Left forelimb (tissue), 1 donor: ENCODE measurements at regions not wholly inside any gene's neighbourhood (a gene's known extent, or its start where the extent isn't known, plus 50 kb on each side); places are given as distances from the start of the nearest gene placed in this dataset.
"Not testable (repeated sequence)": the region's sequence is repeated elsewhere in the genome, so short reads cannot be mapped to it uniquely, and the experiment has no call there.

Experiments used
- DNase-seq: peaks from one replicate; pipeline ENCODE4 v3.0.0-alpha.2; 2018; ENCODE audit warnings: low spot score

DNA sequence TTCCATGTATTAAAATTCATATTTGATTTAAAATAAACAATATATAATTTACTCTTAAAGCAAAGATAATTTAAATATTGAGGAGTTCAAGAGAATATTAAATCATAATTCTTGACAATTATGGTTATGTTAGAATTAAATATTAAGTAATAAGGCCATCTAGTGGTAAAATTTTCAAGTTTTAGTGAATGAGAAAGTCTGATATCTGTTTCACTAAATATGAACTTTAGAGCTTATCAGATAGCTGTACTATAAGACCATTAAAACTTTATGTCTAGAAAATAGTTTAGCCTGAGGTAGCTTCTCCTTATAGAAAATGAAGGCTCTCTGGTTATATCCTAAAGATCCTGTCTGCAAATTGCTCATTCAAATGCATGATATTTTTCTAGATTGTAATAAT lies 152.1 kb upstream of the PRSS12 start:
- not testable (repeated sequence) for DNase-seq

DNA sequence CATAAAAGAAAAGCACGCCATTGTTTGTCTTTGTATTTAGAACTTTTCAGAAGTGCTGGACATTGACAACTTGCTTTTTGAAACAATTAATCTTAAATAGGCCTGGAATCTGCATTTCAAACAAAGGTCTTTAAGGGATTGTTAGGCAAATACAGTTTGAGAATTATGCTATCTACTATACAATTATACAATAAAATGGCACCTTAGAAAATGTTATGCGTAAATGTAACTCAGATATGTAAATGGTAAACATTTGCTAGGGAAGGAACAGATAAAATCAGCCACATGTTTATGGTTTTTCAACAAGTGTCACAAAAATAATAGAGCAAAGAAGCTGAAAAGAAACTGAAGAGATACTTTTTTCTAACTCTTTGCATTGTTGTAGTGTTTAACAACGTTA lies 152.7 kb upstream of the PRSS12 start:
- DNase-seq: not testable (repeated sequence)

- not testable (repeated sequence) for DNase-seq
Measured at GRCh38 chr4:118512870-118513269, 160.1 kb upstream of the PRSS12 start.

DNA sequence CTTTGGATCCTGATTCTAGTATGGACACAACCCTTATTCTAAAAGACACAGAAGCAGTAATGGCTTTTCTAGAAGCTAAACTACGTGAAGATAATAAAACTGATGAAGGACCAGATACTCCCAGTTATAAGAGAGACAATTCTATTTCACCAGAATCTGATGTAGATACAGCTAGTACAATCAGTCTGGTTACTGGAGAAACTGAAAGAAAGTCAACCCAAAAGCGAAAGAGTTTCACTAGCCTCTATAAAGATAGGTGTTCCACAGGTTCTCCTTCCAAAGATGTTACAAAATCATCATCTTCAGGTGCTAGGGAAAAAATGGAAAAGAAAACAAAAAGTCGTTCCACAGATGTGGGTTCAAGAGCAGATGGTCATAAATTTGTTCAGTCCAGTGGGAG lies 161.5 kb upstream of the PRSS12 start:
- not testable (repeated sequence) for DNase-seq

DNA sequence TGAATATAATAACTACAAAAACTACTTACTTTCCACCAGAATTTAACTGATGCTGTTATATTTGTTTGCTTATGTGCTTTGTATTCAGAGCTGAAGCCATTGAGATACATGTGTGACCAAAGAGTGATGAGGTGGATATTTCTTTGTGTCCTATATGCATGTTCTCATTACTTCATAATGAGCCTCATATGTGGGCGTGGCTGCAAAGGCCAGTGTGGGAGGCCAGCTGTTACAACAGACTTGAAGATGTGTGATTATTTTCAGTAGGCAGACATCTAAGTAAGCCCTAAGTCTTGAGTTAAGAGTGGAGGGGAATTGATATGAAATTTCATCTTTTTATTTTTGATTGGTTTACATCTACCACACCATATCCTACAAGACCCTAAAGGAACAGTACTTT lies 163.3 kb upstream of the PRSS12 start:
- not testable (repeated sequence) for DNase-seq

- not testable (repeated sequence) for DNase-seq
Measured at GRCh38 chr4:118530107-118530506, 155.1 kb upstream of the METTL14 start.

DNA sequence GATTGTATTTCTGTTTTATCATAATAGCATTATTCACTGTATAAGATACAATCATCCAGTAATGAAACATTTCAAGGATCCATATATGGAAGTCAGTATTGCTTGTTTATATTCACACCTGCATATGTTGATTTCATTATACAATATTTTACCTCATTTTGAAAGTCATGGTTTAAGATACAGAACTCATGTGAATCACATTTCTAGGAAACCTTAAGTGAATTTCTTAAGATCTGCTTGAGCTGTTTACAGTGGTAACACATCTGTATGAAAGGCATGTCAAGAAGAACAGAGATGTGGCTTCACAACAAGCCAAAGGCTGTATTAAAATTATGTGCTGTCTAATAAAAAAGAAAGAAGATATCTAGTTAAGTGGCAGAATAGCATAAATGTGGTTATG lies 153.2 kb upstream of the METTL14 start:
- not testable (repeated sequence) for DNase-seq

DNA sequence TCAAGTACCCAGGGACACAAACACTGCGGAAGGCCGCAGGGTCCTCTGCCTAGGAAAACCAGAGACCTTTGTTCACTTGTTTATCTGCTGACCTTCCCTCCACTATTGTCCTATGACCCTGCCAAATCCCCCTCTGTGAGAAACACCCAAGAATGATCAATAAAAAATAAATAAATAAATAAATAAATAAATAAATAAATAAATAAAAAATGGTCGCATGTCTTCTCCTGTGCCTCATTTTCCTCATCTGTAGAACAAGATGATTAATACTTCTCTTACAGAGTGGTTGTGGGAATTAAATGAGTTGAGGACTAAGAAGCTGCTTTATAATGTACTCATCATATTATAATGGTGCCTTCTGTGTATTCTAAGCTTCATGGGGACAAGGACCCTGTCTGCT lies 149.4 kb upstream of the METTL14 start:
- not testable (repeated sequence) for DNase-seq

- DNase-seq: not testable (repeated sequence)
Measured at GRCh38 chr4:118539412-118540077, 145.6 kb upstream of the METTL14 start.

DNA sequence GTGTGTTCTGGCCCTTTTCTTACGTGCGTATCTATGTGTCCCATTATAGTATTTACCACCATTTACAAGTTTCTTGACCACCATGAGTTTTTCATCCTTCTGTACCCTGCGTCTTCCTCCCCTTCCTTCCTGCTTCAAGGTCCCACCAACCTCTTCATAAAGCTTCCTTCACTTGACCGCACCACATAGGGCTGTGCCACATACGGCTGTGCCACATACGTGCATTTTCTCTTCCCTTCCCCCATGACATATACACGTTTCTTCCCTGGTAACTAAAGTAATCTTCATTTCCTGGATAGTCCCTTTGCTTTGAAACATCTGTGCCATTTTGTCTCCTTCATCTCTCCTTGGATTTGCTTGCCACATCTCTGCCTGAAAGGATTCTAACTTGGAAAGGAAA lies 128.6 kb upstream of the METTL14 start:
- not testable (repeated sequence) for DNase-seq

DNA sequence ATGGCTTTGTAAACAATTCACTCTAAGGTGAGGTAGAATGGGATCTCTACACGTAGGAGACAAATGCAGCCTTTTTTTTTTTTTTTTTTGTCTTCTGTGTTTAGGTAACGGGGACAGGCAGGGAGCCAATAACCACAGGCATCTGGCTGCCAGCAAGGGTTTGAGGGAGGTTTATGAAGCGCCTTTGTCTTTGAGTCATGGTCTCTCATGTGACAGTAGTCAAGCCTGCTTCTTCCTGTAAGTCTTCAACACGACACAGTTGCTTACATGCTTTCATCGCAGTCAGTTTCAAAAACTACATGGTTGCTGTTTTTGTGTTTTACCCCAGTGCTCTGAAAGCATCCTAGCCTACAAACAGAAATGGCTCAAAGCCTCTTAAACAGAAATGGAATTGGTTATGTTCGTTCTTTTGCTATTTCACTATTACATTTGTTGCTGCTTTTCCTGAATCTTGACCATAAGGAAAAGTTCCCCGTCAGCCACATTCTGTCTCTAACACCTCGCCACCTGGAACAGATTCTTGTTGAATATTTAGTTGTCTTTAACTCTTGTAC lies 127.8 kb upstream of the METTL14 start:
- no peak for DNase-seq

DNA sequence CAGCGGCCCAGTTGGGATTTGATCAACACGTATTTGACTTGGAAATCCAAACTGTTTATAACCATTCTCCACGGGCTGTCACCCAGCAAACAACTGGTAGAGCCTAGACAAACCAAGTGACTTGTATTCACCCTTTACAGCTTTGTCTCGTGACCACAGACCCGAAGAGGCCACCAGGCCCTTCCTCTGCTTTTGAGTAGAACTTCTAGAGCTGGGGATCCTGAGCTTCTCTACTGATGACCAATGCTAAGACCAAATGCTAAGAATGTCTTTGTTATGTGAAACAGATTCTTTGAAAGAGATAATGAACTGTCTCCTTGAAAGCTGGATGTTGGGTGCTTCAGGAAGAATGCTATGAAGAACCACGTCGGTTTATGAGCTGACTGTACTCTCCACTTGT lies 127.0 kb upstream of the METTL14 start:
- DNase-seq: not testable (repeated sequence)

- DNase-seq: not testable (repeated sequence)
Measured at GRCh38 chr4:118561559-118561958, 123.6 kb upstream of the METTL14 start.

DNA sequence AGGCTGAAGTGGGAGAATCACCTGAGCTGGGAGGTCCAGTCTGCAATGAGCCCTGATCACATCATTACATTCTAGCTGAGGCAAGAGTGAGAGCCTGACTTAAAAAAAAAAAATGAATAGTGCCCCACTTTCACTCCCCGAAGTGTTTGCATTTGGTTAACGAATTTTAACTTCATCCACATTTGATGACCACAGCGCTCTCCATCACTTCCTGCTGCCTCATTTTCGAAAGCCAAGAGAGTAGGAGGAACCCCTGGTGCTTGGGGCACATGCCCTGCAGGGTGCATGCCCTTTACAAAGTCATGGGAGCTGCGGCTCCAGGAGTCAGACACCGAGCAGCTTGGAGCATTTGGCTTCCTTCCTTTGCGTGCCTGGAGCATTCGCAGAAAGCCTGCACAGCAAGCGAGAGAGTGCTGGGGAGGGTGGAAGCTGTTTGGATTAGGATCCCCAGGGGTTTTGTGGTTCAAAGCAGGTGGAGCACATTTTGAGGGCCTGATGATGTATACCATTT lies 119.1 kb upstream of the METTL14 start:
- not testable (repeated sequence) for DNase-seq

DNA sequence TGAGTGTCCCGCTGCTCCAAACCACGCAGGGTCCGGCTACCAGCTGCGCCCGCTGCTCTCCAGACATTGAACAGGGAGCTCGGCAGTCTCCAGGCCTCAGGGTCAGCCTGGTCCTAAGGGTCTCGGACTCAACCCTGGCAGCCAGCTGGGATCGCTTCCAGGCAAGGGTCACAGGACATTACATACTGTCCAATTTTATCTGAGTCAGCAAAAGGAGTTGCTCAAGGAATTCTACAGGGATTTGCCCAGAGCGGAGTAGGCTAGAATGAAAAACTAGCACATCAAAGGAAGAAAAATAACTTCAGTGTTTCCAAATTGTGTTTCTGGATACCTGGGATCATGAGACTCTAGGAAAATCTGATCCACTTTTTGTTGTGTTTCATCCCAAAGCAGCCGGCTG lies 112.2 kb upstream of the METTL14 start:
- DNase-seq: not testable (repeated sequence)

DNA sequence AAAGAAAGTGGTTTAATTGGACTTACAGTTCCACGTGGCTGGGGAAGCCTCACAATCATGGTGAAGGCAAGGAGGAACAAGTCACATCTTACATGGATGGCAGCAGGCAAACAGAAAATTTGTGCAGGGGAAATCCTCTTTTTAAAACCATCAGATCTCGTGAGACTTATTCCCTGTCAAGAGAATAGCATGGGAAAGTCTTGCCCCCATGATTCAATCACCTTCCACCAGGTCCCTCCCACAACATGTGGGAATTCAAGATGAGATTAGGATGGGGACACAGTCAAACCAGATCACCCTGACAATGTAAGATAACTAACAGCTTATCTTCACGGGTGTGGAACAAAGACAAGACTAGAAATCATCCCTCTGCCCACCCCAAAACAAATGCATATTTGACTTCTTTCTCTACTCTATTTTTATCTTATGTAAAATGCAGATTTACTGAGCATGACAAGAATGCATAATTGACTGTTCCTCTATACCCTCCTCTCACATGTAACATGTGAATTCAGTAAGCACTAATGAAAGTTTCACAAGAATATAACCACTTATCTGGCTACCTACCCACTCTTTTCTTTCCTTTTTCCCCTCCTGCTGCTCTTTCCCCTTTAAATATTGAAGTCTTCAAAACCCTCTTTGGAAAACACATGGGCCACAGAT lies 110.8 kb upstream of the METTL14 start:
- not testable (repeated sequence) for DNase-seq

- not testable (repeated sequence) for DNase-seq
Measured at GRCh38 chr4:118575057-118575456, 110.1 kb upstream of the METTL14 start.

DNA sequence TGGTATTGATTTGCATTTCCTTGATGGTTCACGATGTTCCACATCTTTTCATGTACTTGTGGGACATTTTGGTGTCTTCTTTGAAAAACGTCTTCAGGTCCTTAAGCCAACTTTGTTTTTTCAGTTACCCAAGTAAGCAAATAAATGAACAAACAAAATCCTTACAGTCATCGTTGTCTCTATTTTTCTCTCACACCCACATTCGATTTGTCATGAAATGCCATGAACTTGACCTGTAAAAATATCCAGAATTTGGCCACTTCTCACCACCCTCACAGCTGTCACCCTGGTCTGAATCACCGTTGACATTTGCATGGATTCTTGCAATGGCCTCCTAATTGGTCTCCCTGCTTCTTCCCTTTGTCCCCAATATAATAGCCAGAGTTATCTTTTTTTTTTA lies 109.5 kb upstream of the METTL14 start:
- not testable (repeated sequence) for DNase-seq

DNA sequence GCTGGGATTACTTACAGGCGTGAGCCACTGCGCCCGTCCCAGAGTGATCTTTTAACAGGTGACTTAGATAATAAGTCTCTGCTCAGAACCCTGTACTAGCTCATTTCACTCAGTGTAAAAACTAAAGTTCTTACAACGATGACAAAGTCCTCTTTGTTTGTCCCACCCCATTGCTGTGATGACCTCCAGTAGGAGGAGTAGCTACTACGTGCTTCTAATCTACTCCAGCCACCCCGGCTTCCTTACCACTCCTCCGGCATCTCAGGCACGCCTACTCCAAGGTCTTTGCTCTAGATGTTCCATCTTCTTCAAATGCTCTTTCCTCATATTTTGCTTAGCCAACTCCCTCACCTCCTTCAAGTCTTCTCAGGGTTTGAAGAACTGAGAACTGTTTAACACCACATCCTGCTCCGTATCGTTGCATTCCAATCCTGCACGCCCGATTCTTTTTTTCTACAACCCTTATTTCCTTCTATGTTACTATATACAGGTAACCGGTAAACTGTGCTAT lies 108.4 kb upstream of the METTL14 start:
- DNase-seq: not testable (repeated sequence)

- no peak for DNase-seq
Measured at GRCh38 chr4:118585015-118585414, 100.2 kb upstream of the METTL14 start.

- no peak for DNase-seq
Measured at GRCh38 chr4:118586357-118586790, 98.8 kb upstream of the METTL14 start.

GRCh38 chr4:118587116-118587831 lies 97.9 kb upstream of the METTL14 start:
- DNase-seq: no peak
